ENCODE measurements at regions not wholly inside any gene's neighbourhood (a gene's known extent, or its start where the extent isn't known, plus 50 kb on each side); places are given as distances from the start of the nearest gene placed in this dataset.

- POLR2A ChIA-PET: interaction anchor here (0.7 kb wide), 1 partner anchor 15 kb away, joined by 3 read pairs; no protein-coding TSS in a partner anchor
- CTCF ChIA-PET: no interaction called here
- H3K4me3 ChIP-seq (ENCODE audit: control insufficient read depth in 1 of 7, extremely low read depth in 1 of 7, insufficient read depth in 4 of 7, low read depth in 2 of 7, low read length in 6 of 7): no peak overlapping the region
- no peaks in the 10 kb centered on the region for H3K27me3 ChIP-seq (replicated peaks in 2 of 5; ENCODE audit: control insufficient read depth in 4 of 5, insufficient read depth in 5 of 5, low read length in 4 of 5)
- no peaks in the 10 kb centered on the region for H3K4me1 ChIP-seq (ENCODE audit: control extremely low read depth in 1 of 4, control insufficient read depth in 4 of 4, insufficient read depth in 4 of 4, low read length in 3 of 4)
- H3K27ac ChIP-seq (ENCODE audit: insufficient read depth in 1 of 2, low read depth in 1 of 2, low read length in 2 of 2, poor library complexity in 1 of 2, severe bottlenecking in 2 of 2): no peak overlapping the region
- 94% methylated on average over 2 of the region's 4 CpGs for WGBS (ENCODE audit: insufficient coverage)
- no peaks in the 10 kb centered on the region for H3K9me3 ChIP-seq (ENCODE audit: control extremely low read depth in 1 of 5, control insufficient read depth in 4 of 5, insufficient read depth in 2 of 5, low read depth in 1 of 5, low read length in 4 of 5)
- peaks cover 0 to 2% (median 0%) of the 10 kb centered on the region in 4 experiments for H3K36me3 ChIP-seq (ENCODE audit: control insufficient read depth in 4 of 4, insufficient read depth in 4 of 4, low read length in 3 of 4)
- DNase-seq: no peak
Observed at GRCh38 chr21:16366207-16366606, 636.4 kb downstream of the USP25 start.

GRCh38 chr21:16367079-16367478, 637.3 kb downstream of the USP25 start:
- Histone ChIP-seq H3K27me3 (replicated peaks in 2 of 5; ENCODE audit: control insufficient read depth in 4 of 5, insufficient read depth in 5 of 5, low read length in 4 of 5) (no peaks in the 10 kb centered on the region), H3K36me3 (ENCODE audit: control insufficient read depth in 4 of 4, insufficient read depth in 4 of 4, low read length in 3 of 4) (peaks cover 0 to 2% (median 0%) of the 10 kb centered on the region in 4 experiments), H3K4me1 (ENCODE audit: control extremely low read depth in 1 of 4, control insufficient read depth in 4 of 4, insufficient read depth in 4 of 4, low read length in 3 of 4) (no peaks in the 10 kb centered on the region), H3K9me3 (ENCODE audit: control extremely low read depth in 1 of 5, control insufficient read depth in 4 of 5, insufficient read depth in 2 of 5, low read depth in 1 of 5, low read length in 4 of 5) (no peaks in the 10 kb centered on the region), H3K27ac (ENCODE audit: insufficient read depth in 1 of 2, low read depth in 1 of 2, low read length in 2 of 2, poor library complexity in 1 of 2, severe bottlenecking in 2 of 2) (no peak overlapping the region), H3K4me3 (ENCODE audit: control insufficient read depth in 1 of 7, extremely low read depth in 1 of 7, insufficient read depth in 4 of 7, low read depth in 2 of 7, low read length in 6 of 7) (no peak overlapping the region)
- no peak for DNase-seq
- ChIA-PET POLR2A (interaction anchor here (0.7 kb wide), 1 partner anchor 16 kb away, joined by 3 read pairs; no protein-coding TSS in a partner anchor), CTCF (no interaction called here)
- no CpG with 5 or more reads among the region's 1 CpG for WGBS (ENCODE audit: insufficient coverage)

- Histone ChIP-seq H3K27me3 (replicated peaks in 2 of 5; ENCODE audit: control insufficient read depth in 4 of 5, insufficient read depth in 5 of 5, low read length in 4 of 5) (no peaks in the 10 kb centered on the region), H3K4me1 (ENCODE audit: control extremely low read depth in 1 of 4, control insufficient read depth in 4 of 4, insufficient read depth in 4 of 4, low read length in 3 of 4) (no peaks in the 10 kb centered on the region), H3K4me3 (ENCODE audit: control insufficient read depth in 1 of 7, extremely low read depth in 1 of 7, insufficient read depth in 4 of 7, low read depth in 2 of 7, low read length in 6 of 7) (no peak overlapping the region), H3K27ac (ENCODE audit: insufficient read depth in 1 of 2, low read depth in 1 of 2, low read length in 2 of 2, poor library complexity in 1 of 2, severe bottlenecking in 2 of 2) (no peak overlapping the region), H3K36me3 (ENCODE audit: control insufficient read depth in 4 of 4, insufficient read depth in 4 of 4, low read length in 3 of 4) (peaks cover 0 to 2% (median 0%) of the 10 kb centered on the region in 4 experiments), H3K9me3 (ENCODE audit: control extremely low read depth in 1 of 5, control insufficient read depth in 4 of 5, insufficient read depth in 2 of 5, low read depth in 1 of 5, low read length in 4 of 5) (no peaks in the 10 kb centered on the region)
- 95% methylated on average over 7 of the region's 10 CpGs for WGBS (ENCODE audit: insufficient coverage)
- DNase-seq: no peak
- POLR2A ChIA-PET: no interaction called here
- CTCF ChIA-PET: no interaction called here
Observed at GRCh38 chr21:16370186-16370585, 640.4 kb downstream of the USP25 start.

- no peaks in the 10 kb centered on the region for H3K27me3 ChIP-seq (replicated peaks in 2 of 5; ENCODE audit: control insufficient read depth in 4 of 5, insufficient read depth in 5 of 5, low read length in 4 of 5)
- peaks cover 0 to 2% (median 0%) of the 10 kb centered on the region in 4 experiments for H3K36me3 ChIP-seq (ENCODE audit: control insufficient read depth in 4 of 4, insufficient read depth in 4 of 4, low read length in 3 of 4)
- no peak for DNase-seq
- H3K4me3 ChIP-seq (ENCODE audit: control insufficient read depth in 1 of 7, extremely low read depth in 1 of 7, insufficient read depth in 4 of 7, low read depth in 2 of 7, low read length in 6 of 7): no peak overlapping the region
- H3K27ac ChIP-seq (ENCODE audit: insufficient read depth in 1 of 2, low read depth in 1 of 2, low read length in 2 of 2, poor library complexity in 1 of 2, severe bottlenecking in 2 of 2): no peak overlapping the region
- ChIA-PET CTCF (no interaction called here), POLR2A (no interaction called here)
- H3K9me3 ChIP-seq (ENCODE audit: control extremely low read depth in 1 of 5, control insufficient read depth in 4 of 5, insufficient read depth in 2 of 5, low read depth in 1 of 5, low read length in 4 of 5): no peaks in the 10 kb centered on the region
- H3K4me1 ChIP-seq (ENCODE audit: control extremely low read depth in 1 of 4, control insufficient read depth in 4 of 4, insufficient read depth in 4 of 4, low read length in 3 of 4): no peaks in the 10 kb centered on the region
Observed at GRCh38 chr21:16372586-16372985, 642.8 kb downstream of the USP25 start.

- 92% methylated on average over 2 of the region's 2 CpGs for WGBS (ENCODE audit: insufficient coverage)
Observed at GRCh38 chr21:16376673-16377072, 646.9 kb downstream of the USP25 start.

GRCh38 chr21:16377120-16377658, 647.4 kb downstream of the USP25 start:
- H3K36me3 ChIP-seq (ENCODE audit: control insufficient read depth in 4 of 4, insufficient read depth in 4 of 4, low read length in 3 of 4): peaks cover 0 to 2% (median 0%) of the 10 kb centered on the region in 4 experiments
- H3K27me3 ChIP-seq (replicated peaks in 2 of 5; ENCODE audit: control insufficient read depth in 4 of 5, insufficient read depth in 5 of 5, low read length in 4 of 5): no peaks in the 10 kb centered on the region
- DNase-seq: no peak
- 96% methylated on average over 3 of the region's 6 CpGs for WGBS (ENCODE audit: insufficient coverage)
- no peak overlapping the region for H3K27ac ChIP-seq (ENCODE audit: insufficient read depth in 1 of 2, low read depth in 1 of 2, low read length in 2 of 2, poor library complexity in 1 of 2, severe bottlenecking in 2 of 2)
- H3K4me1 ChIP-seq (ENCODE audit: control extremely low read depth in 1 of 4, control insufficient read depth in 4 of 4, insufficient read depth in 4 of 4, low read length in 3 of 4): no peaks in the 10 kb centered on the region
- no peak overlapping the region for H3K4me3 ChIP-seq (ENCODE audit: control insufficient read depth in 1 of 7, extremely low read depth in 1 of 7, insufficient read depth in 4 of 7, low read depth in 2 of 7, low read length in 6 of 7)
- ChIA-PET CTCF (no interaction called here), POLR2A (no interaction called here)
- no peaks in the 10 kb centered on the region for H3K9me3 ChIP-seq (ENCODE audit: control extremely low read depth in 1 of 5, control insufficient read depth in 4 of 5, insufficient read depth in 2 of 5, low read depth in 1 of 5, low read length in 4 of 5)

More at GRCh38 chr21:16376673-16377072, 646.9 kb downstream of the USP25 start:
- Histone ChIP-seq H3K27ac (ENCODE audit: insufficient read depth in 1 of 2, low read depth in 1 of 2, low read length in 2 of 2, poor library complexity in 1 of 2, severe bottlenecking in 2 of 2) (no peak overlapping the region), H3K4me3 (ENCODE audit: control insufficient read depth in 1 of 7, extremely low read depth in 1 of 7, insufficient read depth in 4 of 7, low read depth in 2 of 7, low read length in 6 of 7) (no peak overlapping the region), H3K9me3 (ENCODE audit: control extremely low read depth in 1 of 5, control insufficient read depth in 4 of 5, insufficient read depth in 2 of 5, low read depth in 1 of 5, low read length in 4 of 5) (no peaks in the 10 kb centered on the region), H3K27me3 (replicated peaks in 2 of 5; ENCODE audit: control insufficient read depth in 4 of 5, insufficient read depth in 5 of 5, low read length in 4 of 5) (no peaks in the 10 kb centered on the region), H3K4me1 (ENCODE audit: control extremely low read depth in 1 of 4, control insufficient read depth in 4 of 4, insufficient read depth in 4 of 4, low read length in 3 of 4) (no peaks in the 10 kb centered on the region), H3K36me3 (ENCODE audit: control insufficient read depth in 4 of 4, insufficient read depth in 4 of 4, low read length in 3 of 4) (peaks cover 0 to 2% (median 0%) of the 10 kb centered on the region in 4 experiments)
- ChIA-PET CTCF (no interaction called here), POLR2A (no interaction called here)
- no peak for DNase-seq

GRCh38 chr21:16377857-16378256, 648.1 kb downstream of the USP25 start:
- Histone ChIP-seq H3K9me3 (ENCODE audit: control extremely low read depth in 1 of 5, control insufficient read depth in 4 of 5, insufficient read depth in 2 of 5, low read depth in 1 of 5, low read length in 4 of 5) (no peaks in the 10 kb centered on the region), H3K4me3 (ENCODE audit: control insufficient read depth in 1 of 7, extremely low read depth in 1 of 7, insufficient read depth in 4 of 7, low read depth in 2 of 7, low read length in 6 of 7) (no peak overlapping the region), H3K36me3 (ENCODE audit: control insufficient read depth in 4 of 4, insufficient read depth in 4 of 4, low read length in 3 of 4) (peaks cover 0 to 2% (median 0%) of the 10 kb centered on the region in 4 experiments), H3K27me3 (replicated peaks in 2 of 5; ENCODE audit: control insufficient read depth in 4 of 5, insufficient read depth in 5 of 5, low read length in 4 of 5) (no peaks in the 10 kb centered on the region), H3K4me1 (ENCODE audit: control extremely low read depth in 1 of 4, control insufficient read depth in 4 of 4, insufficient read depth in 4 of 4, low read length in 3 of 4) (no peaks in the 10 kb centered on the region), H3K27ac (ENCODE audit: insufficient read depth in 1 of 2, low read depth in 1 of 2, low read length in 2 of 2, poor library complexity in 1 of 2, severe bottlenecking in 2 of 2) (no peak overlapping the region)
- CTCF ChIA-PET: no interaction called here
- DNase-seq: no peak
- POLR2A ChIA-PET: no interaction called here
- 100% methylated on average over 1 of the region's 2 CpGs for WGBS (ENCODE audit: insufficient coverage)
